K562 (cell line): ENCODE measurements at regions not wholly inside any gene's neighbourhood (a gene's known extent, or its start where the extent isn't known, plus 50 kb on each side); places are given as distances from the start of the nearest gene placed in this dataset.

Experiments
- ATAC-seq: fragments of 200-7000 bp; cut with Tn5 transposase; 3 replicates; pipeline ENCODE4 v1.9.1; 2020; ENCODE audit warnings: moderate library complexity
- BruUV-seq: library from RNA; stranded (reverse); fragments of 400-500 nt; replicated peaks from 2 replicates; lab custom pipeline; 2021; lab: Mats Ljungman, UMichigan
- CTCF ChIA-PET: fragments of 300-600 bp; formaldehyde crosslinking; extraction: SDS; loops from one replicate; lab custom pipeline; 2021; ENCODE audit warnings: low intra/inter-chr PET ratio; lab: Yijun Ruan, JAX
- POLR2A ChIA-PET: fragments of 300-600, 350-650 bp; sonication (Branson Sonifier 250); formaldehyde crosslinking; extraction: SDS; loops from one replicate; lab custom pipeline; 2021; ENCODE audit warnings: antibody characterized with exemption, inconsistent platforms; lab: Yijun Ruan, JAX
- DNase-seq, 4 experiments: peaks; one replicate each; pipeline versions ENCODE4 v3.0.0 to v3.0.0-alpha.2; 2011 to 2018; ENCODE audit warnings: low spot score in 3 of 4, mixed read lengths in 3 of 4; ENCODE audit errors: extremely low read depth in 1 of 4
- FAIRE-seq: peaks from 2 replicates; lab custom pipeline; 2011; peaks lifted over from hg19 to GRCh38; lab: Jason Lieb, UNC
- H2AFZ ChIP-seq: 2 replicates; pipeline ENCODE4 v1.6.0; 2011; ENCODE audit warnings: low read depth, low read length, control low read depth, inconsistent platforms
- H3K27ac ChIP-seq: fragments of 200-600 bp; 3 replicates; pipeline ENCODE4 v1.8.0; 2011; ENCODE audit warnings: low read depth, mild to moderate bottlenecking, control low read depth, inconsistent platforms, low read length, moderate library complexity, mixed read lengths; ENCODE audit errors: extremely low read depth
- H3K27me3 ChIP-seq, 2 experiments: fragments of 300-600 bp in 1 of 2; 2 replicates in 1 of 2; 3 replicates in 1 of 2; pipeline versions ENCODE4 v1.6.0 to v1.8.0; 2011; ENCODE audit warnings: inconsistent platforms in 2 of 2, low read length in 2 of 2, mild to moderate bottlenecking in 1 of 2, mixed read lengths in 1 of 2, moderate library complexity in 1 of 2; ENCODE audit not compliant: control insufficient read depth in 2 of 2, insufficient read depth in 2 of 2
- H3K36me3 ChIP-seq: fragments of 300-600 bp; 3 replicates; pipeline ENCODE4 v1.8.0; 2011; ENCODE audit warnings: mild to moderate bottlenecking, low read length, inconsistent platforms; ENCODE audit not compliant: control insufficient read depth, insufficient read depth
- H3K4me1 ChIP-seq, 2 experiments: fragments of 200-600 bp in 1 of 2; replicated peaks in 1 of 2; 2 replicates in 1 of 2; 3 replicates in 1 of 2; pipeline versions ENCODE4 v1.5.1 to v1.8.0; 2011; ENCODE audit warnings: inconsistent platforms in 2 of 2, low read length in 2 of 2, mild to moderate bottlenecking in 1 of 2, mixed read lengths in 1 of 2, moderate library complexity in 1 of 2; ENCODE audit not compliant: control insufficient read depth in 2 of 2, insufficient read depth in 2 of 2
- H3K4me2 ChIP-seq: 2 replicates; pipeline ENCODE4 v1.6.1; 2011; ENCODE audit warnings: low read length, control low read depth, inconsistent platforms, mixed read lengths; ENCODE audit not compliant: insufficient read depth
- H3K4me3 ChIP-seq: fragments of 200-600 bp; sonication (generic), shearing (Covaris generic); 2 replicates; pipeline ENCODE4 v1.5.1; 2016; ENCODE audit warnings: control low read depth, inconsistent platforms
- H3K79me2 ChIP-seq: fragments of 200-600 bp; 3 replicates; pipeline ENCODE4 v1.8.0; 2011; ENCODE audit warnings: low read length, inconsistent platforms; ENCODE audit not compliant: control insufficient read depth, insufficient read depth
- H3K9ac ChIP-seq, 2 experiments: 2 replicates each; pipeline versions ENCODE4 v1.6.0 to v1.6.1; 2011; ENCODE audit warnings: low read depth in 2 of 2, low read length in 2 of 2, control low read depth in 1 of 2, inconsistent platforms in 1 of 2, mild to moderate bottlenecking in 1 of 2, mixed read lengths in 1 of 2; ENCODE audit not compliant: insufficient read depth in 1 of 2
- H3K9me1 ChIP-seq: one replicate; pipeline ENCODE4 v1.6.0; 2011; ENCODE audit warnings: inconsistent platforms, mild to moderate bottlenecking, low read length, moderate library complexity; ENCODE audit not compliant: control insufficient read depth, insufficient read depth
- H3K9me3 ChIP-seq: replicated peaks from 2 replicates; pipeline ENCODE4 v1.5.1; 2011; ENCODE audit warnings: low read depth, low read length, inconsistent platforms; ENCODE audit not compliant: control insufficient read depth, insufficient read depth
- H4K20me1 ChIP-seq: replicated peaks from 2 replicates; pipeline ENCODE4 v1.6.1; 2011; ENCODE audit warnings: low read length, inconsistent platforms, mixed read lengths; ENCODE audit not compliant: control insufficient read depth, insufficient read depth
- DLX4 ChIP-seq: fragments of 250-450 bp; sonication (Bioruptor Pico); IDR thresholded peaks from 2 replicates; pipeline ENCODE4 v1.6.1; 2021; ENCODE audit warnings: mild to moderate bottlenecking
- E2F5 ChIP-seq: sonication (generic); formaldehyde crosslinking; IDR thresholded peaks from 2 replicates; pipeline ENCODE4 v1.8.0; 2022; ENCODE audit warnings: mild to moderate bottlenecking, missing genetic modification reagents
- MAFF ChIP-seq: IDR thresholded peaks from 2 replicates; pipeline ENCODE4 v1.6.1; 2012; ENCODE audit warnings: low read length, improper control_type of control experiment
- RAD21 ChIP-seq, 2 experiments: fragments of 250-450 bp in 1 of 2; fragments of 450-650 bp in 1 of 2; sonication (Bioruptor Pico) in 1 of 2; formaldehyde crosslinking in 1 of 2; IDR thresholded peaks in 1 of 2; conservative IDR thresholded peaks in 1 of 2; 2 replicates each; pipeline versions ENCODE4 v1.4.0 to v1.8.0; 2020 to 2022; ENCODE audit warnings: mild to moderate bottlenecking in 2 of 2, moderate library complexity in 1 of 2
- SIX5 ChIP-seq, 2 experiments: IDR thresholded peaks; 2 replicates each; pipeline ENCODE4 v1.6.1; 2011; ENCODE audit warnings: low read length in 2 of 2, borderline replicate concordance in 1 of 2, low read depth in 1 of 2, mild to moderate bottlenecking in 1 of 2, moderate library complexity in 1 of 2; ENCODE audit not compliant: insufficient read depth in 1 of 2
- ZFP30 ChIP-seq: fragments of 250-450 bp; sonication (Bioruptor Pico); IDR thresholded peaks from 2 replicates; pipeline ENCODE4 v1.8.0; 2022; ENCODE audit warnings: moderate library complexity, mild to moderate bottlenecking, inconsistent platforms, borderline replicate concordance
- ZNF57 ChIP-seq: fragments of 450-650 bp; formaldehyde crosslinking; IDR thresholded peaks from 2 replicates; pipeline ENCODE4 v1.4.0; 2020; ENCODE audit warnings: mild to moderate bottlenecking, moderate library complexity
- ZNF592 ChIP-seq: fragments of 450-650 bp; IDR thresholded peaks from 2 replicates; pipeline ENCODE4 v1.6.1; 2017; ENCODE audit warnings: antibody characterized with exemption, mild to moderate bottlenecking
- ZNF780A ChIP-seq: fragments of 250-450 bp; sonication (Bioruptor Pico); IDR thresholded peaks from 2 replicates; pipeline ENCODE4 v1.5.0; 2021; ENCODE audit warnings: mild to moderate bottlenecking
- WGBS: fragments of 100-300 bp; shearing (Covaris generic); methylation state at CpG from one replicate; pipeline ENCODE4 v1.1.6; 2016; ENCODE audit warnings: low coverage, mixed read lengths; ENCODE audit not compliant: insufficient coverage; ENCODE audit errors: missing lambda C conversion rate; 5-methylcytosine and 5-hydroxymethylcytosine counted together
- in situ Hi-C: fragments of 300-500 bp; cut with MboI; formaldehyde crosslinking; loops from 4 replicates; pipeline ENCODE4 v1.15.0; 2018; ENCODE audit warnings: inconsistent platforms, mixed read lengths
- intact Hi-C: fragments of 100-400 bp; cut with micrococcal nuclease; formaldehyde crosslinking; loops from 2 replicates; pipeline ENCODE4 v1.14.2; 2022

GRCh38 chr22:27192135-27192829 is 534.9 kb downstream of the MIAT start:
- no peak overlapping the region for H3K4me3 ChIP-seq
- H3K27ac ChIP-seq, result no peak overlapping the region
- no peaks in the 10 kb centered on the region; a peak in 1 of 5 replicates for H3K4me1 ChIP-seq
- no peaks in the 10 kb centered on the region for H3K36me3 ChIP-seq
- 23% methylated on average over 14 of the region's 17 CpGs for WGBS
- intact Hi-C loops (no loop called here), in situ Hi-C loops (no loop called here)
- no peak for FAIRE-seq
- DNase-seq, result no peak
- no peak overlapping the region for H3K4me2 ChIP-seq
- ChIA-PET CTCF (no interaction called here), POLR2A (no interaction called here)
- no TSS peak for BruUV-seq
- H3K27me3 ChIP-seq, result no peaks in the 10 kb centered on the region; a peak in 1 of 5 replicates
- H3K79me2 ChIP-seq, result no peaks in the 10 kb centered on the region
- no peaks in the 10 kb centered on the region for H3K9me3 ChIP-seq
- TF ChIP-seq MAFF, result no peak
- no peak for TF ChIP-seq SIX5 (IDR thresholded peaks at IDR 0.05; ENCODE audit: borderline replicate concordance in 1 of 2, insufficient read depth in 1 of 2, low read depth in 1 of 2, low read length in 2 of 2)
- no peak for TF ChIP-seq DLX4 (CRISPR knock-in tag)
- TF ChIP-seq ZNF592, result no peak
- TF ChIP-seq ZNF57 (CRISPR knock-in tag), result no peak
- no peak for TF ChIP-seq RAD21 (CRISPR knock-in tag; conservative IDR thresholded peaks at IDR 0.05 in 1 of 2, IDR thresholded peaks at IDR 0.05 in 1 of 2)
- TF ChIP-seq ZNF780A, result no peak
- no peak for TF ChIP-seq ZFP30
- TF ChIP-seq E2F5 (CRISPR knock-in tag), result no peak
- ATAC-seq, result no peak
- H3K9me1 ChIP-seq, result no peaks in the 10 kb centered on the region
- H3K9ac ChIP-seq, result no peak overlapping the region
- no peak overlapping the region for H2AFZ ChIP-seq
- H4K20me1 ChIP-seq, result no peaks in the 10 kb centered on the region
